ENCODE measurements at regions not wholly inside any gene's neighbourhood (a gene's known extent, or its start where the extent isn't known, plus 50 kb on each side); places are given as distances from the start of the nearest gene placed in this dataset.

GRCh38 chr17:79305768-79306423 is 231.3 kb downstream of the ENGASE start:
- H3K36me3 ChIP-seq (ENCODE audit: insufficient read depth, low read length): no peaks in the 10 kb centered on the region
- no peak overlapping the region for H3K9ac ChIP-seq (ENCODE audit: low read depth, low read length)
- no peaks in the 10 kb centered on the region for H3K4me1 ChIP-seq (ENCODE audit: insufficient read depth, low read length)

GRCh38 chr17:79305376-79305767 is 230.7 kb downstream of the ENGASE start:
- Histone ChIP-seq H3K9ac (ENCODE audit: low read depth, low read length) (no peak overlapping the region), H3K9me3 (ENCODE audit: control insufficient read depth, insufficient read depth, low read length) (no peaks in the 10 kb centered on the region), H3K4me1 (ENCODE audit: insufficient read depth, low read length) (no peaks in the 10 kb centered on the region), H3K36me3 (ENCODE audit: insufficient read depth, low read length) (no peaks in the 10 kb centered on the region)

More at GRCh38 chr17:79305768-79306423, 231.3 kb downstream of the ENGASE start:
- H3K9me3 ChIP-seq (ENCODE audit: control insufficient read depth, insufficient read depth, low read length): no peaks in the 10 kb centered on the region

DNA sequence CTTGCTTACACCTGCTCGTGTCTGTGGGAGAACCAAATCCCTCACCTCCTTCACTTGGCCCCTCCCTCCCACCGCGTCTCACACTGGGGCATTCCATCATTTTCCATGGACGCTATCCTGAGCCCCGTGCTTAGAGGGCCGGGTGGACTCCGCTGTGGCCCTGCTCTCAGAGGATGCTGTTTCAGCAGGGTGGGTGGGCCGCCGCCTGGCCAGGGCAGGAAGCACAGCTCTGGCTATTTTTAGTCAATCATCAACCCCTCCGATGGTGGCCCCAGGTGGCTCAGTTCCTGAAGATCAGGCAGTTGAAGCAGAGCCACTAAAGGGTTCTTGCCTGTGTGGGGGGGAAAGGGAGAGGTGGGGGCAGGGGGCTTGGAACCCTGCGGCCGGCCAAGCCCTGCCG is 230.3 kb downstream of the ENGASE start:
- H3K9ac ChIP-seq (ENCODE audit: low read depth, low read length): no peak overlapping the region
- H3K36me3 ChIP-seq (ENCODE audit: insufficient read depth, low read length): no peaks in the 10 kb centered on the region
- no peaks in the 10 kb centered on the region for H3K4me1 ChIP-seq (ENCODE audit: insufficient read depth, low read length)
- no peaks in the 10 kb centered on the region for H3K9me3 ChIP-seq (ENCODE audit: control insufficient read depth, insufficient read depth, low read length)

DNA sequence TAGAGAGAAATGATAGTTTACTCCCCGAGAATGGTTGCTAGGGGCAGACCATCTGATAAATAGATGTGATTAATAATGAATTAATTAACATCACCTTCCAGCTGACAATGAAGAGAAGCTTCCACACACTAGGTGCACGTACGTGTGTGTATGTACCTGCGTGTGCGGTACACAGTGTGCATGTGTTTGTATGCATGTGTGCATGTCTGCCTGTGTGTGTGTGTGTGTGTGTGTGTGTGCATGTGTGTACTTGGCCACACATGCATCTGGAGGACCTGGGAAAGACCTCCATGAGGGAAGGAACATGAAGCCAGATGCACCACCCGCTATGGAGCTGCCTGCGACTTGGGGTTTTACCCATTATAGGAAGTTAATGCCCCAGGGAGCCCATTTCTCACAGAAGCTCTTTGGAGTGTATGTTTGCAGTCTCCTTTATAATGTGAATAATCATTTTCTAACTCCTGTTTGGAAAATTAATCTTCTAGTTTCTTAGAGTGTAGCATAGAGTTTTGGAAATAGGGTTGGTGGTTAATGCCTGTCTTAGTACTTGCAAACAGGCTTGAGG is 229.1 kb downstream of the ENGASE start:
- Histone ChIP-seq H3K9ac (ENCODE audit: low read depth, low read length) (no peak overlapping the region), H3K9me3 (ENCODE audit: control insufficient read depth, insufficient read depth, low read length) (no peaks in the 10 kb centered on the region), H3K36me3 (ENCODE audit: insufficient read depth, low read length) (no peaks in the 10 kb centered on the region), H3K4me1 (ENCODE audit: insufficient read depth, low read length) (no peaks in the 10 kb centered on the region)

GRCh38 chr17:79301469-79301868 is 226.8 kb downstream of the ENGASE start:
- H3K9ac ChIP-seq (ENCODE audit: low read depth, low read length): no peak overlapping the region
- no peaks in the 10 kb centered on the region for H3K9me3 ChIP-seq (ENCODE audit: control insufficient read depth, insufficient read depth, low read length)
- no peaks in the 10 kb centered on the region for H3K36me3 ChIP-seq (ENCODE audit: insufficient read depth, low read length)
- no peaks in the 10 kb centered on the region for H3K4me1 ChIP-seq (ENCODE audit: insufficient read depth, low read length)

DNA sequence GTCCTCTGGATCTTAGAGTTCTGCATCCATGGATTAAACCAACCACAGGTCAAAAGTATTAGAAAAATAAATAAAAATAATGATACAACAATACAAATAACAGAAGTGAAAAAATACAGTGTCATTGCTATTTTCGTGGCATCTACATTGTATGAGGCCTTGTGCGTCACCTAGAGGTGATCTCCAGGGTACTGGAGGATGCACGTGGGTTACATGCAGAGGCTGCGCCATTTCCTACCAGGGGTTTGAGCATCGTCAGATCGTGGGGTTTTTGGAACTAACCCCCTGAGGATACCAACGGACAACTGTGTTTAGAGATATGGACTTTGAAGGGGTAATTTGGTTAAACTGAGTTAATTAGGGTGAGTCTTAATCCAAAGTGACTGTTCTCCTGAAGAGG is 224.7 kb downstream of the ENGASE start:
- Histone ChIP-seq H3K4me1 (ENCODE audit: insufficient read depth, low read length) (no peaks in the 10 kb centered on the region), H3K9ac (ENCODE audit: low read depth, low read length) (no peak overlapping the region), H3K36me3 (ENCODE audit: insufficient read depth, low read length) (no peaks in the 10 kb centered on the region), H3K9me3 (ENCODE audit: control insufficient read depth, insufficient read depth, low read length) (no peaks in the 10 kb centered on the region)

GRCh38 chr17:79298799-79299198 is 224.2 kb downstream of the ENGASE start:
- Histone ChIP-seq H3K9me3 (ENCODE audit: control insufficient read depth, insufficient read depth, low read length) (no peaks in the 10 kb centered on the region), H3K36me3 (ENCODE audit: insufficient read depth, low read length) (no peaks in the 10 kb centered on the region), H3K4me1 (ENCODE audit: insufficient read depth, low read length) (no peaks in the 10 kb centered on the region), H3K9ac (ENCODE audit: low read depth, low read length) (no peak overlapping the region)

GRCh38 chr17:79296243-79296642 is 221.6 kb downstream of the ENGASE start:
- Histone ChIP-seq H3K4me1 (ENCODE audit: insufficient read depth, low read length) (no peaks in the 10 kb centered on the region), H3K9me3 (ENCODE audit: control insufficient read depth, insufficient read depth, low read length) (no peaks in the 10 kb centered on the region), H3K9ac (ENCODE audit: low read depth, low read length) (no peak overlapping the region), H3K36me3 (ENCODE audit: insufficient read depth, low read length) (no peaks in the 10 kb centered on the region)

- Histone ChIP-seq H3K36me3 (ENCODE audit: insufficient read depth, low read length) (no peaks in the 10 kb centered on the region), H3K9me3 (ENCODE audit: control insufficient read depth, insufficient read depth, low read length) (no peaks in the 10 kb centered on the region), H3K9ac (ENCODE audit: low read depth, low read length) (no peak overlapping the region), H3K4me1 (ENCODE audit: insufficient read depth, low read length) (no peaks in the 10 kb centered on the region)
These were observed 220.7 kb downstream of the ENGASE start for GRCh38 chr17:79295307-79295706.

GRCh38 chr17:79294459-79295071 is 219.9 kb downstream of the ENGASE start:
- Histone ChIP-seq H3K4me1 (ENCODE audit: insufficient read depth, low read length) (no peaks in the 10 kb centered on the region), H3K9me3 (ENCODE audit: control insufficient read depth, insufficient read depth, low read length) (no peaks in the 10 kb centered on the region), H3K9ac (ENCODE audit: low read depth, low read length) (no peak overlapping the region), H3K36me3 (ENCODE audit: insufficient read depth, low read length) (no peaks in the 10 kb centered on the region)

- no peaks in the 10 kb centered on the region for H3K9me3 ChIP-seq (ENCODE audit: control insufficient read depth, insufficient read depth, low read length)
- no peak overlapping the region for H3K9ac ChIP-seq (ENCODE audit: low read depth, low read length)
- no peaks in the 10 kb centered on the region for H3K4me1 ChIP-seq (ENCODE audit: insufficient read depth, low read length)
- no peaks in the 10 kb centered on the region for H3K36me3 ChIP-seq (ENCODE audit: insufficient read depth, low read length)
These were observed 217.9 kb downstream of the ENGASE start for GRCh38 chr17:79292501-79292900.

GRCh38 chr17:79291391-79291790 is 216.8 kb downstream of the ENGASE start:
- no peaks in the 10 kb centered on the region for H3K36me3 ChIP-seq (ENCODE audit: insufficient read depth, low read length)
- H3K9ac ChIP-seq (ENCODE audit: low read depth, low read length): no peak overlapping the region
- H3K4me1 ChIP-seq (ENCODE audit: insufficient read depth, low read length): no peaks in the 10 kb centered on the region
- no peaks in the 10 kb centered on the region for H3K9me3 ChIP-seq (ENCODE audit: control insufficient read depth, insufficient read depth, low read length)

DNA sequence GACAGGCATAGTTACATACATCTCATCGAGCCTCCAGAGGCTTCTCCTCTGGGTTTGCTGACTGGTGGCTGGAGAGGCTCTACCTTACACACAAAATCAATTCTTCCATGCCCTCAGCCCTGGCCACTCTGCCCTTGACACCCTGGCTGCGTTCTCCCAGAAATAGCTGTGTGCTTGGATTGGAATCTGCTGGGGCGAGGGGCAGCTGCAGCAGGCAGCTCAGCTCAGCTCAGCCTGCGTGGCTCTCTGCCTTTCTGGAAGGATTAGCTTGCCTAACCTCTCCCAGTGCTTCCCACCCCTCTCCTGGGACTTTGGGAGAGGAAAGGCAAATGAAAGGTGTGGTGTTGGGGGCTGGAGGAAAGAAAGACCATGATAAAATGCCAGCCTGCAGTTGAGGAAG is 216.1 kb downstream of the ENGASE start:
- no peak overlapping the region for H3K9ac ChIP-seq (ENCODE audit: low read depth, low read length)
- H3K36me3 ChIP-seq (ENCODE audit: insufficient read depth, low read length): no peaks in the 10 kb centered on the region
- H3K4me1 ChIP-seq (ENCODE audit: insufficient read depth, low read length): no peaks in the 10 kb centered on the region
- H3K9me3 ChIP-seq (ENCODE audit: control insufficient read depth, insufficient read depth, low read length): no peaks in the 10 kb centered on the region

DNA sequence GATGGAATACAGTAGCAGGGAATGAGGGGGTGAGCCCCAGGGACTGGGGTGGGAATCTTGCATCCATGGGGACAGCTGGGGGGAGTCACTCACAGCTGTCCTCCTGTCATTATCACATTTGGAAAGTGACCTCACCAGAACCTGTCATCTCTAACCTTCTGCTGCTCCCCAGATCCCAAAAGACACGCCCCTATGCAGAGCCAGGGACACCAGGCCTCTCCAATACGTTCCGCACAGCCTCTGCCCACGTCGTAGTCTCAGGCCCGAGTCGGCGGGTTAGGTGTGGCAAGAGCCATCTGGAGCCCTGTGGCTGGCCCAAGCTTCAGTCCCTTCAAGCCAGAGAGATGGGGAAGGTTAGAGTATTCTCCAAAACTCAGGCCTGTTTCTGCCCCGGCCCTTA is 214.3 kb downstream of the ENGASE start:
- H3K4me1 ChIP-seq (ENCODE audit: insufficient read depth, low read length): no peaks in the 10 kb centered on the region
- no peaks in the 10 kb centered on the region for H3K9me3 ChIP-seq (ENCODE audit: control insufficient read depth, insufficient read depth, low read length)

DNA sequence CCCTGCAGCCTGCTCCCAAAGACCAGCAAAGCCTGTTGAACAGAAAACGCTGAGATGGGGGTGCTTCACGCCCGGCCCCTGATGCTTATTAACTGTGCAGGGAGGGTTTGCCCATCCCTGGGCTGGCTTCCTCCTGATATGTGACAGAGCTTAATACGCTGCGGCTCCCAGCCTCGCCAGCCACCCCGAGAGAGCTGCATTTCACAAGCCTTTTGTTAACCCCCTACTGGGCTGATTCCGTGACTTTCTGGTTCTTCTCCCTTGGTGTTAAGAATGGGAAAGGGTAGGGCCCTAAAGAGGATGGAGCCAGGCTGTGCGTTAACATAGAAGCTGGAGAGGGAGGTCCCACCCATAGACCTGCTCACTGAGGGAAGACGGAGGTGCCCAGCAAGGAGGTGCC is 211.8 kb downstream of the ENGASE start:
- H3K9ac ChIP-seq (ENCODE audit: low read depth, low read length): no peak overlapping the region
- H3K4me1 ChIP-seq (ENCODE audit: insufficient read depth, low read length): no peaks in the 10 kb centered on the region
- no peaks in the 10 kb centered on the region for H3K36me3 ChIP-seq (ENCODE audit: insufficient read depth, low read length)
- H3K9me3 ChIP-seq (ENCODE audit: control insufficient read depth, insufficient read depth, low read length): no peaks in the 10 kb centered on the region

More for the DNA sequence above, 214.3 kb downstream of the ENGASE start:
- Histone ChIP-seq H3K36me3 (ENCODE audit: insufficient read depth, low read length) (no peaks in the 10 kb centered on the region), H3K9ac (ENCODE audit: low read depth, low read length) (no peak overlapping the region)
